Activated naive CD4-positive, alpha-beta T cell treated with anti-CD3 and anti-CD28 coated beads for 36 hours (primary cell): ENCODE measurements at regions not wholly inside any gene's neighbourhood (a gene's known extent, or its start where the extent isn't known, plus 50 kb on each side); places are given as distances from the start of the nearest gene placed in this dataset.

Source experiments
- CTCF ChIA-PET: fragments of 350-600 bp; sonication (Branson Sonifier 250); formaldehyde crosslinking; loops from one replicate; lab custom pipeline; 2021; ENCODE audit warnings: antibody characterized with exemption; lab: Charles Lee
- DNase-seq: peaks from one replicate; pipeline ENCODE4 v3.0.0-alpha.2; 2020
- H3K27ac Mint-ChIP-seq: one replicate; pipeline ENCODE4 v1.8.0; 2021; ENCODE audit warnings: mild to moderate bottlenecking, mixed read lengths
- H3K27me3 Mint-ChIP-seq: one replicate; pipeline ENCODE4 v1.8.0; 2021; ENCODE audit warnings: low read depth, mixed read lengths
- H3K36me3 Mint-ChIP-seq: one replicate; pipeline ENCODE4 v1.8.0; 2021; ENCODE audit warnings: low read depth, mixed read lengths
- H3K4me1 Mint-ChIP-seq: one replicate; pipeline ENCODE4 v1.8.0; 2021; ENCODE audit warnings: low read depth, mixed read lengths
- H3K4me3 Mint-ChIP-seq: one replicate; pipeline ENCODE4 v1.8.0; 2021; ENCODE audit warnings: mild to moderate bottlenecking, moderate library complexity, mixed read lengths
- H3K9me3 Mint-ChIP-seq: one replicate; pipeline ENCODE4 v1.8.0; 2021; ENCODE audit warnings: mixed read lengths
- intact Hi-C: fragments of 100-400 bp; cut with micrococcal nuclease; formaldehyde crosslinking; loops from one replicate; pipeline ENCODE4 v1.15.1; 2023

GRCh38 chr1:166699613-166700012 is 139.7 kb upstream of the POGK start:
- no peak overlapping the region for H3K4me3 Mint-ChIP-seq
- CTCF ChIA-PET, result no interaction called here
- DNase-seq, result no peak
- H3K27ac Mint-ChIP-seq, result no peak overlapping the region
- no peaks in the 10 kb centered on the region for H3K36me3 Mint-ChIP-seq
- intact Hi-C loops, result no loop called here
- H3K9me3 Mint-ChIP-seq, result no peaks in the 10 kb centered on the region
- H3K27me3 Mint-ChIP-seq, result peaks cover 31% of the 10 kb centered on the region
- no peaks in the 10 kb centered on the region for H3K4me1 Mint-ChIP-seq

GRCh38 chr1:166700696-166701095 is 138.6 kb upstream of the POGK start:
- DNase-seq, result no peak
- H3K27me3 Mint-ChIP-seq, result peaks cover 30% of the 10 kb centered on the region
- H3K4me1 Mint-ChIP-seq, result peaks cover 9% of the 10 kb centered on the region
- intact Hi-C loops, result no loop called here
- no peak overlapping the region for H3K4me3 Mint-ChIP-seq
- no peaks in the 10 kb centered on the region for H3K9me3 Mint-ChIP-seq
- CTCF ChIA-PET, result no interaction called here
- no peaks in the 10 kb centered on the region for H3K36me3 Mint-ChIP-seq
- H3K27ac Mint-ChIP-seq, result no peak overlapping the region

- no peak for DNase-seq
- Mint-ChIP-seq H3K4me1 (peaks cover 12% of the 10 kb centered on the region), H3K27ac (no peak overlapping the region), H3K9me3 (peaks cover 2% of the 10 kb centered on the region), H3K36me3 (no peaks in the 10 kb centered on the region), H3K4me3 (no peak overlapping the region), H3K27me3 (peaks cover 32% of the 10 kb centered on the region)
- intact Hi-C loops, result no loop called here
- CTCF ChIA-PET, result no interaction called here
Observed at GRCh38 chr1:166701603-166702100, 137.6 kb upstream of the POGK start.

GRCh38 chr1:166703141-166703540 is 136.1 kb upstream of the POGK start:
- DNase-seq, result no peak
- H3K4me3 Mint-ChIP-seq, result no peak overlapping the region
- CTCF ChIA-PET, result no interaction called here
- H3K4me1 Mint-ChIP-seq, result peaks cover 12% of the 10 kb centered on the region
- H3K9me3 Mint-ChIP-seq, result peaks cover 2% of the 10 kb centered on the region
- intact Hi-C loops, result no loop called here
- H3K36me3 Mint-ChIP-seq, result no peaks in the 10 kb centered on the region
- H3K27ac Mint-ChIP-seq, result no peak overlapping the region
- H3K27me3 Mint-ChIP-seq, result peaks cover 32% of the 10 kb centered on the region

GRCh38 chr1:166703726-166704462 is 135.4 kb upstream of the POGK start:
- H3K27me3 Mint-ChIP-seq, result peaks cover 33% of the 10 kb centered on the region
- CTCF ChIA-PET, result no interaction called here

GRCh38 chr1:166705376-166706289 is 133.6 kb upstream of the POGK start:
- intact Hi-C loops, result loop anchor here (5.0 kb wide), 1 partner anchor 863 kb away; no protein-coding TSS in a partner anchor
- H3K27me3 Mint-ChIP-seq, result peaks cover 37% of the 10 kb centered on the region
- H3K4me3 Mint-ChIP-seq, result no peak overlapping the region
- H3K4me1 Mint-ChIP-seq, result peaks cover 12% of the 10 kb centered on the region
- H3K36me3 Mint-ChIP-seq, result peaks cover 1% of the 10 kb centered on the region
- CTCF ChIA-PET, result no interaction called here
- peaks cover 5% of the 10 kb centered on the region for H3K9me3 Mint-ChIP-seq
- no peak for DNase-seq
- peak overlapping the region; percentile 7 for H3K27ac Mint-ChIP-seq

More at GRCh38 chr1:166703726-166704462, 135.4 kb upstream of the POGK start:
- H3K4me3 Mint-ChIP-seq, result no peak overlapping the region
- H3K36me3 Mint-ChIP-seq, result peaks cover 1% of the 10 kb centered on the region
- intact Hi-C loops, result no loop called here
- DNase-seq, result no peak
- H3K27ac Mint-ChIP-seq, result no peak overlapping the region
- peaks cover 12% of the 10 kb centered on the region for H3K4me1 Mint-ChIP-seq
- H3K9me3 Mint-ChIP-seq, result peaks cover 5% of the 10 kb centered on the region

GRCh38 chr1:166716620-166717019 is 122.7 kb upstream of the POGK start:
- intact Hi-C loops, result no loop called here

GRCh38 chr1:166721145-166721544 is 118.1 kb upstream of the POGK start:
- no peaks in the 10 kb centered on the region for H3K4me1 Mint-ChIP-seq
- CTCF ChIA-PET, result no interaction called here
- intact Hi-C loops, result no loop called here
- H3K27me3 Mint-ChIP-seq, result peaks cover 5% of the 10 kb centered on the region
- peaks cover 4% of the 10 kb centered on the region for H3K9me3 Mint-ChIP-seq
- DNase-seq, result no peak
- no peak overlapping the region for H3K4me3 Mint-ChIP-seq
- H3K27ac Mint-ChIP-seq, result no peak overlapping the region
- H3K36me3 Mint-ChIP-seq, result no peaks in the 10 kb centered on the region

More at GRCh38 chr1:166716620-166717019, 122.7 kb upstream of the POGK start:
- Mint-ChIP-seq H3K27me3 (no peaks in the 10 kb centered on the region), H3K9me3 (peaks cover 4% of the 10 kb centered on the region), H3K36me3 (no peaks in the 10 kb centered on the region), H3K4me3 (no peak overlapping the region), H3K4me1 (no peaks in the 10 kb centered on the region), H3K27ac (no peak overlapping the region)
- CTCF ChIA-PET, result no interaction called here
- DNase-seq, result no peak

- intact Hi-C loops, result no loop called here
- DNase-seq, result no peak
- Mint-ChIP-seq H3K4me3 (no peak overlapping the region), H3K27ac (no peak overlapping the region), H3K27me3 (peaks cover 12% of the 10 kb centered on the region), H3K4me1 (no peaks in the 10 kb centered on the region), H3K9me3 (no peaks in the 10 kb centered on the region), H3K36me3 (no peaks in the 10 kb centered on the region)
- CTCF ChIA-PET, result interaction anchor here (0.7 kb wide), 1 partner anchor 507 kb away, joined by 3 read pairs; no protein-coding TSS in a partner anchor
Observed at GRCh38 chr1:166730299-166730888, 108.9 kb upstream of the POGK start.

GRCh38 chr1:166738140-166738539 is 101.1 kb upstream of the POGK start:
- Mint-ChIP-seq H3K27me3 (peaks cover 4% of the 10 kb centered on the region), H3K9me3 (no peaks in the 10 kb centered on the region), H3K36me3 (no peaks in the 10 kb centered on the region), H3K4me1 (no peaks in the 10 kb centered on the region), H3K4me3 (no peak overlapping the region), H3K27ac (no peak overlapping the region)
- intact Hi-C loops, result no loop called here
- CTCF ChIA-PET, result no interaction called here
- DNase-seq, result no peak

GRCh38 chr1:166738873-166739272 is 100.4 kb upstream of the POGK start:
- H3K27me3 Mint-ChIP-seq, result peaks cover 4% of the 10 kb centered on the region
- H3K36me3 Mint-ChIP-seq, result no peaks in the 10 kb centered on the region
- H3K4me1 Mint-ChIP-seq, result no peaks in the 10 kb centered on the region
- DNase-seq, result no peak
- no peak overlapping the region for H3K27ac Mint-ChIP-seq
- CTCF ChIA-PET, result no interaction called here
- intact Hi-C loops, result no loop called here
- H3K9me3 Mint-ChIP-seq, result no peaks in the 10 kb centered on the region
- H3K4me3 Mint-ChIP-seq, result no peak overlapping the region

GRCh38 chr1:166740668-166741276 is 98.5 kb upstream of the POGK start:
- intact Hi-C loops, result no loop called here
- Mint-ChIP-seq H3K36me3 (no peaks in the 10 kb centered on the region), H3K9me3 (peaks cover 5% of the 10 kb centered on the region), H3K4me3 (no peak overlapping the region), H3K4me1 (no peaks in the 10 kb centered on the region), H3K27me3 (peaks cover 8% of the 10 kb centered on the region), H3K27ac (no peak overlapping the region)
- CTCF ChIA-PET, result interaction anchor here (0.7 kb wide), 1 partner anchor 384 kb away, joined by 3 read pairs; no protein-coding TSS in a partner anchor
- no peak for DNase-seq
